COLO829 (cell line): ENCODE measurements at regions not wholly inside any gene's neighbourhood (a gene's known extent, or its start where the extent isn't known, plus 50 kb on each side); places are given as distances from the start of the nearest gene placed in this dataset.
A peak's percentile ranks its signal among the peaks of the same experiment; 100 is the strongest.

Source experiments
- DNase-seq: peaks from one replicate; pipeline ENCODE4 v3.0.0; 2012; ENCODE audit warnings: low spot score

- DNase-seq: peak; percentile 87
Measured at GRCh38 chr9:36728651-36729520, 156.2 kb downstream of the MELK start.

GRCh38 chr9:36729906-36730305 lies 157.2 kb downstream of the MELK start:
- DNase-seq: no peak

DNA sequence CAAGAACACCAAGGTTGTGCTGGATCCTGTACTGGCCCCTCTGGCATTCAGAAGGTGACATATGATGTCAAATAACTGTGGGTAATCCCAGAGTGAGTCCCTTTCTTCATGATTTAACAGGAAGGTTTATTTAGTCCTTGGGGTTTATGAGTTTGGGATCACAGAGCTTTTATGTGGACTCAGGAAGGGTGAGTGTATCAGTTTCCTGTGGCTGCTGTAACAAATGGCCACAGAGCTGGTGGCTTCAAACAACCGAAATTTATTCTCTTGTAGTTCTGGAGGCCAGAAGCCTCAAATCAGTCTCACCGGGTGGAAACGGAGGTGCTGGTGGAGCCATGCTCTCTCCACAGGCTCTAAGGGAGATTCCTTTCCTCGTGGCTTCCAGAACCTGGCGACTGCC lies 157.7 kb downstream of the MELK start:
- no peak for DNase-seq

- no peak for DNase-seq
Measured at GRCh38 chr9:36731068-36731956, 158.6 kb downstream of the MELK start.

GRCh38 chr9:36734737-36735136 lies 162.0 kb downstream of the MELK start:
- DNase-seq: no peak

DNA sequence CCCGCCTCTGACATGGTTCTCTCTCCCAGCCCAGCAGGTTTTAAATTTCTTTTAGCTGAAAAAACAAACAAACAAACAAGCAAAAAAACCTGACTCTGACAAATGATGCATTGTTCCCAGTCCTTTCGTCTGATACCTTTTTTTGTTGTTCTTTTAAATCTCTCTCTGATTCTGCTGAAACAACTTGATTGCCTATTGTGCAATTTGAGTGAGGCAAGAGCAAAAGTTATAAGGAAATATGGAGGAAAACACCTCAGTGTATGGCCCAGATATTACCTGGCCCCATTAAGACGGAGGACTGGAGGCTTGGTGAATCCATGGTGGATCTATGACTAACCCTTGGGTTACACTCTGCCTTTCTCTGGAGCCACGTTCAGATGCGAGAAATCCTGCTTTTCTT lies 164.0 kb downstream of the MELK start:
- DNase-seq: no peak

DNA sequence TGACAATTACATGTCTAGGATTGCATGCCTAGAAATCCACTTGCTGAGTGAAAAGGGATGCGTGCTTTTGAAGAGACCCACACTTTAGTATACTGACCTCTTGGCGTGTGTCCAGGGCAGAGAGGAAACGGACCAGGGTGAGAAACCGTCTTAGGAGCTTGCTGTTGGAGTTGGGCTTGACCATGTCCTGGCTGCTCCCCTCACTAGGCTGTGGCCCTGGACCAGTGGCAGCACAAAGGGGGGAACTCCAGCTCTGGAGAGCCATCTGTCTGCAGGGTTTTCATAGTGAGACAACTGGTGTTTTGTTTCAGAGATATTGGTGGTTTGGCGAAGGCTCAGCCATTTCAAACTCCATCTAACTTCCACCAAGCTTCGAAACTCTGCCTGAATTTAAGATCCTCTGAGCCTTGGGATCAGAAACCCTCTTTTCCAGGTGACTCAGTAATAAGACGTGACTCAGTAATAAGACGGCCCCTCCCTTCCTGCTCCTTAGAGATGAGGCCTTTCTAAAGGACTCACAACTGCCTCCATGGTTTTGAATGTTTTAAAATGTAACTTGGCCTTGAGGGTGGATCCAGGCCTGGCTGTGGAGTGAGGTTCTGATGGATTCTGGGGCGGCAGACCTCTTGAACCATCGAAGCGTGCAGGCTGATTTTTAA lies 165.8 kb downstream of the MELK start:
- no peak for DNase-seq

DNA sequence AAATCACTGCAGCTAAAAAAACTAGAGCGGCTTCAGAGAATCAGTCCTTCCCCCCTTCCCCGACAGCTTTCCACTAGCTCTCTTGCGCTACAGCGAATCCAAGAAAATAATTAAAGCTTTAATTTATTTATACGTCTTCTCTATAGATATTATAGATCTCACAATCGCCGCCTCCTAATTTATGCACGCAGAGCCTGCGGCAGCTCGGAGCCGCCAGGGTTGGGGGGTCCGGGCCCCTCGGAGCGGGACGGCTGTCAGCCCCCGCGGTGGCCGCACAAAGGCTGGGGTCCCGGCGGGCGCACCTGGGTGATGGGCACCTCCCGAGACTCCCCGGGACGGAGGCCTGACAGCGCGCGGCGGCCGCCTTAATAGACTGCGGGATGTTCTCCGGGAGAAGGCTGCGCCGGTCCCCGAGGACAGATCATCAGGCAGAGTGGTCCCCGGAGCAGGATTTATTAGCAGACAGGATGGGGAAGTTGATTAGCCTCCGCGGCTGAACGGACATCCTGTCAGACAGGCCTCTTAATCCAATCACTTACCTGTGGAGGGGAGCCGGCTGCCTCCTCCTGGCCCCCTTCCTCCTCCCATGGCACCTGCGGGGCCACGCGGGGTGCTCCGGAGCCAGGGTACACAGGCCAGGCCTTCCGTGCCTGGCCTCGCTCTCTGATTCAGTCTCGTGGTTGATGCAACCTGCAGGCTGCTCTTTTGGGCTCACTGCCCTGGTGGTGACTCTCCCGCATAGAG lies 166.8 kb downstream of the MELK start:
- DNase-seq: no peak

DNA sequence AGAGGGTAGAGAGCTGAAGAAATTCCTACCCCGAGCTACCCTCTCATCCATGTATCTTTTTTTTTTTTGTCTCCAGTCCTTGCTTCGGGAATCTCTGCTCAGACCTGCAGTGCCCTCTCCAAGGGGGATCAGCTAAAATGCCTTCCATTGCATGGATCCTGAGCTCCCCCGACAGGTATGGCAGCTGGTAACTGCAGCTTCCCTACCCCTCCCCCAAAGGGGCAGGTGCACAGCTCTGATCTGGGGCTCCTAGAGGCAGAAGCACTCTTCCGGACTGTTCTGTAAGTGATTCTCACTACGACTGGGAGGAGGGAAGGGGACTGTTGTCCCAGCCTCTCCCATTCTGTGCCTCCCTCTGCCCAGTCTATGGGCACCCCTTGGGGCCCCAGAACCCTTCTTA lies 169.6 kb downstream of the MELK start:
- DNase-seq: no peak

GRCh38 chr9:36744678-36745077 lies 172.0 kb downstream of the MELK start:
- DNase-seq: no peak

DNA sequence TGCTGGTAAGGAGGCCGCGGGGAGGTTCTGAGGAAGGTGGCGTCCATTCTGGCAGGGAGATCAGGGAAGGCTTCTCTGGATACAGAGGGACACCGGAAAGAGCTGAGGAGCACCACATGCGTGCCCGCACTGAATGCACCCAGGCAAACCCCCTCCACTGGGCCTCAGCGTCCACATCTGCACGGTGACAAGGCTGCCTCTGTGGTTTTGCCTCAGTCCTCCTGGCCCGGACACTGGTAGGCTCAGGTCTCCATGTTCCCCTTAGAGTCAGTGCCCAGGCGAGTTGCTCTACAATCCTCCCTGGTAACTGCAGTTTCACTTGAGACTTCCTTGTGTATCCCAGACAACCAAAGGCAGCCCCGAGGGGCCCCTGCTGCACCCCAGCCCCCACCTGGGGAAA lies 173.3 kb downstream of the MELK start:
- no peak for DNase-seq

DNA sequence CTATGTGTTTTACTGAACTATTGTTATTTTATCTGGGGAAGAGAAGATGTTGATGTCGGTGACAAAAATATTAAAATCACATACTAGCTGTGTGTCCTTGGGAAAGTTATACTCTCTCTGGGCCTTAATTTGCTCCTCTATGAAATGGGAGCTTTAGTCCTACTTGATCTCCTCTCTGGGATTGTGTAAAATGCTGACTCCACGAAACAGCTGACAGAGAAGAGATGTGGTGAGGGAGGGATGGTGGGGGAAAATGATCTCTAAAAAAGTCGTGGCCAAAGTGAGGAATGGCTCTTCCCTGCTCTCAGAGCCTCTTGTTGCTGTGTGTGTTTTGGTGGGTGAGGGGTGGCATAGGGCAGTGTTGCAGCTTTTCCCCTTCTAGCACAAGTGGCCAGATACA lies 173.7 kb downstream of the MELK start:
- DNase-seq: no peak

- peak; percentile 70 for DNase-seq
Measured at GRCh38 chr9:36748322-36748899, 175.7 kb downstream of the MELK start.

GRCh38 chr9:36749461-36749860 lies 176.8 kb downstream of the MELK start:
- no peak for DNase-seq

DNA sequence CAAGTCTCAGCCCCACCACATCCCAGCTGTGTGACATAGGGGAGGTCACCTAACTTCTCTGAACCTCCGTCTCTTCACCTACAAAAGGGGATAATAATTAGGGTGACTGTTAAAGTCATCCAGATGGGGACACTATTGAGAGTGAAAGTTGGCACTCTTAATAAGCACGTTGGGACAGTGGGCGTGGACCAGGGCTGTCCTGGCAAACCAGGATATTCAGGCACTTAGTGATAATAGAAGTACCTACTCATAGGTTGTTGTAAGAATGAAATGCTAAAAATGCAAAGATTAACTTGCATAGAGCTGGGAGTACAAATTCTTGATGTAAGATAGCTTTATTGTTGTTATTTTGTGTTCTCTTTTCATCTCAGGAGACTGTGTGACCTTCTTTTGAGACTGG lies 177.9 kb downstream of the MELK start:
- no peak for DNase-seq

GRCh38 chr9:36755019-36755418 lies 182.3 kb downstream of the MELK start:
- DNase-seq: no peak

- DNase-seq: no peak
Measured at GRCh38 chr9:36759141-36759540, 186.4 kb downstream of the MELK start.

GRCh38 chr9:36759976-36760375 lies 187.3 kb downstream of the MELK start:
- DNase-seq: no peak

DNA sequence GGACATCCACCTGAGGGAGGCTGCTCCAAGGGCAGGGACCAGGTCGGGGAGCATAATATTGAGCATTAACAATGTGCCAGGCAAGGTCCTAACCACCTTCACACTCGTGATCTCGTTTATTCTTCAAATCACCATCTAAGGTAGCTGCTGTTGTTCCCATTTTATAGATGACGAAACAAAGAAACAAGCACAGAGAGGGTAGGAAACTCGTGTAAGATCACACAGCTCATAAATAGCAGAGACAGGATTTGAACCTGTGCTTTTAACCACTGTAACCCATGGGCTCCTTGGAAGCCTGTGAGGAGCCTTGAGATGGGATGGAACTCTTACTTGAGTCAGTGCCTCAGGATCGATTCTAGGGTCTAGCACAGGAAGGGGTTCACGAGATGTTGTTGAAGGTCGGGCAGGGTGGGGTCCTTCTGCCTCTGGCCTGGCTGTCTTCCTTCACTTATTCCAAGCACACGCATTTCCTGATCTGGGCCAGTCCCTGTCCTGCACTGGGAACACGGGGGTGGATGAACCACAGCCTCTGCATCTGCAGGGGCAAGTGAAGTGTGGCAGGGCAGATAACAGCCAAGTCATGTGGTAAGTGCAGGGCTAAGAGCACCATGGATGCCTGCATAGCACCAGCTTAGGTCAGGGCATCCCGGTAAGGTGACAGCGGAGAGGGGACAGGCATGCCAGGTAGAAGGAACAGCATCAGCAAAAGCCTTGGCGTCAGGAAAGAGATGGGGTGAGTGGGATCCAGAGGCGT lies 188.1 kb downstream of the MELK start:
- DNase-seq: no peak

DNA sequence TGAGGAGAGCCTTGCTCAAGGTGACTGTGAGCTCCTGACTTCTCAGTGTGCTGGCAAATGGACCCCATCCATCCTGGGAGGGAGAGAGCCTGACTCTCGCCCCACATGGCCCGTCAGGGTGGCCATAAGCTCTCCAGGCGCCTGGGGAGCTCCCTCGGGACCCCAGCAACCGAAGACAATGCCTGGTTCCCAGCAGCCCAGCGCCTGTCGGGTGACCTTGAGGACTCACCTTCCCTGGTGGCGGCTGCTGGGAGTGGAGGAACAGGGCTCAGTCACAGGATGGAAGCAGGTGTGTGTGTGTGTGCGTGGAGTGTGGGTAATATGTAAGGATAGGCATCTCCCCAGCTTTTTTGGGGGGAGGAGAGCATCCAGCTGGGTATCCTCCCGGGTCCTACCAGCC lies 190.3 kb downstream of the MELK start:
- DNase-seq: no peak

- no peak for DNase-seq
Measured at GRCh38 chr9:36763778-36764177, 191.1 kb downstream of the MELK start.
